ENCODE measurements at regions not wholly inside any gene's neighbourhood (a gene's known extent, or its start where the extent isn't known, plus 50 kb on each side); places are given as distances from the start of the nearest gene placed in this dataset.
"Not testable (repeated sequence)": the region's sequence is repeated elsewhere in the genome, so short reads cannot be mapped to it uniquely, and the experiment has no call there.

DNA sequence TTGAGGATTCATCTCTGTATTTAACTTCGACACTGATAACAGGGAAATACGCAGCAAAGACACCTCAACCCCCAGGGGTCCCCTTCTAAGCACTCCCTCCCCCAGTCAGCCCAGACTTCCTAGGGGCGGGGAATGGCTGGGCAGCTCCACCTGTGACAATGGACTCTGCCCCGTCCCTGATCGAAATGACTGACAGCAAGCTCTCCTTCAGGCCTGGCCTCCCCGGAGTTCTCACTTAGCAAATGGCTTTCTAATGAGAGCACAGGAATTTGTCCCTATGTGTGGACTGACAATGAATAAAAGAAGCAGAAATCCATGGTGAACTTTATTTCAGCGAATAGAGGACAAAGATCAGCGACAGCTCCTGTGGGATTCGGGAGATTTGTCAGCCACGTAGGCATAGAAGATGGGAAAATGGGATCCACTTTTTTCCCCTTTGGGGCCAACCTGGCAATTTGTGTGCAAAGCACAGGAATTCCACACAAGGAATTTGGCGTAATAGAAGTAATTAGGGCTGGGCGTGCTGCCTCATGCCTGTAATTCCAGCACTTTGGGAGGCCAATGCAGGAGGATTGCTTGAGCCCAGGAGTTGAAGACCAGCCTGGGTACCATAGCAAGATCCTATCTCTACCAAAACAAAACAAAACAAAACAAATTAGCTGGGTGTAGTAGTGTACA is 63.8 kb downstream of the TNFAIP2 start:
- DNase-seq, result no peak

DNA sequence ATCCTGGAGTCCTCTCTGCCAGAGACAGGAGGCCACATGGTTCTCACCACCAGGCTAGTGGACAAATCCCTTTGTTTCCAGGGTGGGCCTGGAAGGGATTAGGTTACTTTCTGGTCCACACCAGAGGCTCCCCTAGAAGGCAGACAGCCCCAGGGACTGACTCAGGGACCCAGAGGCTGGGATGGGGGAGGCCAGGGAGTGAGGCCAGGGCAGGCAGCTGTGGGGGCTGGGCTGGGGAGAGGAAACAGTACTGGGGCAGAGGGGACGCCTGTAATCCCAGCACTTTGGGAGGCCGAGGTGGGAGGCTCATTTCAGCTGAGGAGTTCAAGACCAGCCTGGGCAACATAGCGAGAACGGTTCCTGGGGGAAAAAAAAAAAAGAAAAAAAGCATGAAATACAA is 64.7 kb downstream of the TNFAIP2 start:
- DNase-seq, result no peak

DNA sequence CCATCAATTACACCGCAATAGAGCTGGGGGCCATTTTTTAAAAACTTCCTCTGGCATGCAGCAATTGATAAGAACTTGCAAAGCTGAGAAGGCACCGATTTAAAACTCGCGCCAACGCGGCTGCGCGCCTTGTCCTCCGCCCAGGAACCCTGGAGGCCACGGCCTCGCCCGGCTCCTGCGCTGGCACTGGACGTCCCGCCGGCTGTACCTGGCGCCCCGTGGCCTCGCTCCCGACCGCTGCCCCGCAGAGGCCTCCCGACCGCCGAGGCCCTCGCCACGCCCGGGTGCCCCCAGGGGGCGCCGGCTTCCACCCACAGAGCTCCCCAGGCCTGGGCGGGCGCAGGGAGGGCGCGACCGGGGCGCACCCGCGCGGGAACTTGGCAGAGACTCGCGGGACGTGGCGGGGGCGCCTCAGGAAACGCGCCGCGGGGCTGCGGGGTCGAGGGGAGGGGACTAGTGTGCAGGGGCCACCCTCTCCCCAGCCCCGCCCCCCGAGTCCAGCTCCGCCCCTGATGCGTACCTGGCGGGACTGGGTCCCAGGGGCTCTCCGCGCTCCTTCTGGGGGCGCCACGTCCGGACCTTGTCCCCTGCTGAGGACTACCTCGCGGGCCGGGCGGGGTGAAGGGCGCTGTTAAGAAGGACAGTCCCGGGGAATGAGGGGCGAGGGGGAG is 65.7 kb downstream of the TNFAIP2 start:
- no peak for DNase-seq

DNA sequence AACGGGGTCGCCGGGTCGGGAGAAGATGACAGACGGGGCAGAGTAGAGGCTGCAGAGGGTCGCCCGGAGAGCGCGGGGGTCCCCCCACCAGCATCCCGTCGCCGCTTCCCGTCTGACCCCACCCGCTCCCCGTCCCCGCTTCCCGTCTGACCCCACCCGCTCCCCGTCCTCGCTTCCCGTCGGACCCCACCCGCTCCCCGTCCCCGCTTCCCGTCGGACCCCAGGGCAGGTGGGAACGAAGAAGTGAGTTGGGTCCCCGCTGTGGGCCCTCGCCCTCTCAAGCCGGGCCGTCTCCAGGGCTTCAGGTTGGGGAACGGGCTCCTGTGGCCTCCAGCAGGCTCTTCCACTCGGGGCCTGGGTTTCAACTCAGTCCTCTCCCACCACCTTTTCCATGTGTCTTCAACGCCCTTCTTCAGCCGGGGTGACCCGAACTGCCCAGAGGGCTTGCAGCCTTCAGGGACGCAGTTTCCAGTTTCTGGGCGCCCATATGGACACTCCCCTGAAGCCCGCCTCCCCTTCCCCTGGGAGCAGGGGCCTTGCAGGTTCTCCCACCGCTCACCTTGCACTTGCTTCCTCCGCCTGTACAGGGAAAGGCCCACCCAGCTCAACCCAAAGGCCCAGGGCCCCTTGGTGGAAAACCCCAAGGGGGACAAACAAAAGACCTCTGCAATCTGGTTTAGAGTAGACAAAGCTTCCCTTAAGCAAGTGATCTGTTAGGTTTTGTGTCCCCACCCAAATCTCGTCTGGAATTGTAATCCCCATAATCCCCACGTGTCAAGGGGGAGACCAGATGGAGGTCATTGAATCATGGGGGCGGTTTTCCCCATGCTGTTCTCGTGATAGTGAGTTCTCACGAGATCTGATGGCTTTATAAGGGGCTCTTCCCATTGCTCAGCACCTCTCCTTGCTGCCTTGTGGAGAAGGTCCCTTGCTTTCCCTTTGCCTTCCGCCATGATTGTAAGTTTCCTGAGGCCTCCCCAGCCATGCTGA is 66.5 kb downstream of the TNFAIP2 start:
- DNase-seq, result no peak

DNA sequence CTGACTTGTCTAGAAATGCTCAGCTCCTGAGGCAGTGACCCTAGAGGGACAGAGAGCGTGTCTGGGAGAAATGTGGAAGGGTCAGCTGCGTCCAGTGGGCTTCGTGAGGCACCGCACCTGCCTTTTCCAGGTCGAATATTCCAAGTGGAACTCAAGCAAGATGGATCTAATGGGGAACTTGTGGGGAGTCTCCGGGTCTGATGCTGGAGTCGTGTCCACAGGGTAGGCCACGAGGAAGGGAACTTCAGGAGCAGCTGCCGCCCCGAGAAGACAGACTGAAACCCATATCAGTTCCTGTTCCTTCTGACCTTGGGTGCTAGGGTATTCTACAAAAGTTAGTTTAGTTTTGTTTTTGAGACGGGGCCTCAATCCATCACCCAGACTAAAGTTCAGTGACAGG is 67.5 kb downstream of the TNFAIP2 start:
- no peak for DNase-seq

DNA sequence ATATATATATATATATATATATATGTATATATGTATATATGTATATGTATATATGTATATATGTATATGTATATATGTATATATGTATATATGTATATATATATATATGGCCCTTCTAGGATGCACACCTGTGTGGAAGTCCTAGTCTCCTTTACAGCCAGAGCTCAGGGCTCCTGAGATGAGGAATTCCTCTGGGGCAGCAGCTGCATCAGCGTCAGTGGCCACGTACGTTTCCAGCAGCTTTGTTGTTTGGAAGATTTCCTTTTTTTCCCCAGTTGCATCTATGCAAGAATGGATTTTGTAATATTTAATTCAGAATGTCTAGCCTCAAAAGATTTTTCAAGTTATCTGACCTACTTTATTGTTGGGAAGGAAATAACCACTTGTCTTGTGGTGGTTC is 68.6 kb downstream of the TNFAIP2 start:
- no peak for DNase-seq

DNA sequence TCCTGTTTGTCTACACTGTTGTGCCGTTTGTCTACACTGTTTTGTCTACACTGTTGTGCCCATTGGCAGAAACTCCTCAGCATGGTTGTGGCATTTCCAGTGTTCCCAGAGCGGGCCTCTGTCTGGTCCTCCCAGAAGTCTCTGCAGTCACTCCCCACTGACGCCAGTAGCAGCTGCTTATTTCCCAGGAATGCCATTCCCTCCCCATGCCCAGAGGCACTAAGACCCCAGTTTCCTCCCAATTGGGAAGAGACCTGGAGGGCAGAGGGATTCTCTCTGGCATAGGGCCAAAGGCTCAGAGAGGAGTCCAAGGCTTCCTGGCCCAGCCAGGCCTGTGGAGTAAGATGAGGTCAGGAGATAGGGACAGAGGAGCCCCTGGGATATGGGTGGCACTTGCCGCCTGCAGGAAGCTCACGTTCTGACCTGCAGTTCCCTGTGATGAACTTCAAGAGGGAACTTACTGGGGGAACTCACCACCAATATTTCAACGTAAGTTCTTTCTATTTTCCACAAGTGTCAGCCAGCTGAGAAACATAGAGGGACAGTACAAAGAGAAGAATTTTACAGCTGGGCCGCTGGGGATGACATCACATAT is 69.1 kb downstream of the TNFAIP2 start:
- DNase-seq, result no peak

DNA sequence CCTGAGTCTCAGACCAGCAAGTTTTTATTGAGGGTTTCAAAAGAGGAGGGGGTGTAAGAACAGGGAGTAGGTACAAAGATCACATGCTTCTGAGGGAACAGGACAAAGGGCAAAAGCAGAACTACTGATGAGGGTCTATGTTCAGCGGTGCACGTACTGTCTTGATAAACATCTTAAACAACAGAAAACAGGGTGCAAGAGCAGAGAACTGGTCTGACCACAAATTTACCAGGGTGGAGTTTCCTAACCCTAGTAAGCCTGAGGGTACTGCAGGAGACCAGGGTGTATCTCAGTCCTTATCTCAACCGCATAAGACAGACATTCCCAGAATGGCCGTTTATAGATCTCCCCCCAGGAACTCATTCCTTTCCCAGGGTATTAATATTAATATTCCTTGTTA is 69.6 kb downstream of the TNFAIP2 start:
- not testable (repeated sequence) for DNase-seq

DNA sequence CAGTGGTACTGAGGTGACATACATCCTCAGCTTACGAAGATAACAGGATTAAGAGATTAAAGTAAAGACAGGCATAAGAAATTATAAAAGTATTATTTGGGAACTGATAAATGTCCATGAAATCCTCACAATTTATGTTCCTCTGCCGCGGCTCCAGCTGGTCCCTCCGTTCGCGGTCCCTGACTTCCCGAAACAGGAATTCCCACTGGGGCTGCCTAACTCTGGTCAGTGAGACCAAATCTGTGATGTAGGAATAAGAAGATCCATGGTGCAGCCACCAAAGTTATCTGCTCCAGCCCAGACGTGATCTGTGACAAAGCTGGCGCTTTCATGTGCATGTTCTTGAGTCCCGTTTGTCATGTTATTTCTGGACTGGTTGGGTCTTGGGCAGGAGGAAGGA is 70.2 kb downstream of the TNFAIP2 start:
- DNase-seq, result not testable (repeated sequence)

DNA sequence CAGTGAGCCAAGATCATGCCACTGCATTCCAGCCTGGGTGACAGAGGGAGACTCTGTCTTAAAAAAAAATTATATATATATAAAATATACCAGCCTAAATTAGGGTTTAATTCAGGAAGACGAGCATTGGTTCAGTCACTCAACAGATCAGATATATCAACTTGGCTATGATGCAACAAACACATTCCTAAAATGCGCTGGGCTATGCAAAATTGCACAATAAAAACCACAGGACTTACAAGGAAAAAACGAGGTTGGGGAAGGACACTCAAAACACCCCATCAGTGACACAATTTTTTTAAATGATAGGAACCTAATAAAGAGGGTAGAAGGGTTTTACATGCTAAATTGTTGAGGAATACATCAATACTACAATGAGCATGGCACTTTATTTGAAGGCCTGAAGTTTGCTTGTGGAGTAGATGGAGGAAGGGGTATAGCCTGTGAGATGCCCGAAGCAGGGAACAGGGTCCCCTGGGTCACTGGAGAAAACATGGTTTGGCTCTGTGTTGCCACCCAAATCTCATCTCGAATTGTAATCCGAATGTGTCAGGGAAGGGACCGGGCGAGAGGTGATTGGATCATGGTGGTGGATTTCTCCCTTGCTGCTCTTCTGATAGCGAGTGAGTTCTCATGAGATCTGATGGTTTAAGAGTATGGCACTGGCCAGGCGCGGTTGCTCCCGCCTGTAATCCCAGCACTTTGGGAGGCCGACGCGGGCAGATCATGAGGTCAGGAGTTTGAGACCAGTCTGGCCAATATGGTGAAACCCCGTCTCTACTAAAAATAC is 71.2 kb downstream of the TNFAIP2 start:
- no peak for DNase-seq

DNA sequence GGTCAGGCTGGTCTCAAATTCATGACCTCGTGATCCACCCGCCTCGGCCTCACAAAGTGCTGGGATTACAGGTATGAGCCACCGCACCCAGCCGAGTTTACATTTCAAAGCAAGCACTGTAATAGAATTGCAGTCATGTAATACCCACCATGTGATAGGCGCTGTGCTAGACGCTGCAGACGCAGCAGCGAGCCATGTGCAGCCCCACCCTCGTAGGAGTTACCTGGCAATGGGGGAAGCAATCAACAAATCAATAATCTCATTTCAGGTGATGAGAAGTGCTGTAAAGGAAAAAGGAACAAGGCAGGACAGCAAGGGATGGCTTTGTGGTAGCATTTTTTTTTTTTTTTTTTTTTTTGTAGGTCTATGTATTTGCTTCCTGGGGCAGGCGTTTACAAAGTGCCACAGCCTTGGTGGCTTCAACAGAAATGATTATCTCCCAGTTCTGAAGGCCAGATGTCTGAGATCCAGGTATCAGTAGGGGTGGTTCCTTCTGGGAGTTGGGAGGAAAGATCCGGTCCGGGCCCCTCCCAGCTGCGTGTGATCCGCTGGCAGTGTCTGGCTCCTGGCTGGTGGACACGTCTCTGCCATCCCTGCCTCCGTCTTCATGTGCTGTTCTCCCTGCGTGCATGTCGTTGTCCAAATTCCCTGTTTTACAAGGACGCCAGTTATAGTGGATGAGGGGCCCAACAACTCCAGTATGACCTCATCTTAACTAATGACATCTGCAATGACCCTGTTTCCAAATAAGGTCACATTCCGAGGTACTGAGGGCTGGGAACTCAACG is 72.8 kb downstream of the TNFAIP2 start:
- no peak for DNase-seq

DNA sequence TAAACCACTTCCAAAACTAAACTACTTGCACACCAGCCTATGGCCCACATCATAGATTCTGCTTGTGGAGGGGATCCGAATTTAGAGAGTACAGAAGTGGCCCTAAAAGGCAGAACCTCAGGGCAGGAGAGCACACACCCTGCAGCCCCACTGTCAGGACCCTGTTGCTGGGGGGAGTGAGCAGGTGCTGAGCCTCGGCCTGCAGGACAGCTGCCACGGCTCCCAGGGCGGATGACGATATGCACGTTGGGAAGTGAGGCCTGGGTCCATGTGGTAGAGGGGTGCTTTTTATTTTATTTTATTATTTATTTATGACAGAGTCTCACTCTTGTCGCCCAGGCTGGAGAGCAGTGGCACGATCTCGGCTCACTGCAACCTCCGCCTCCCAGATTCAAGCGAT is 73.5 kb downstream of the TNFAIP2 start:
- DNase-seq, result no peak

DNA sequence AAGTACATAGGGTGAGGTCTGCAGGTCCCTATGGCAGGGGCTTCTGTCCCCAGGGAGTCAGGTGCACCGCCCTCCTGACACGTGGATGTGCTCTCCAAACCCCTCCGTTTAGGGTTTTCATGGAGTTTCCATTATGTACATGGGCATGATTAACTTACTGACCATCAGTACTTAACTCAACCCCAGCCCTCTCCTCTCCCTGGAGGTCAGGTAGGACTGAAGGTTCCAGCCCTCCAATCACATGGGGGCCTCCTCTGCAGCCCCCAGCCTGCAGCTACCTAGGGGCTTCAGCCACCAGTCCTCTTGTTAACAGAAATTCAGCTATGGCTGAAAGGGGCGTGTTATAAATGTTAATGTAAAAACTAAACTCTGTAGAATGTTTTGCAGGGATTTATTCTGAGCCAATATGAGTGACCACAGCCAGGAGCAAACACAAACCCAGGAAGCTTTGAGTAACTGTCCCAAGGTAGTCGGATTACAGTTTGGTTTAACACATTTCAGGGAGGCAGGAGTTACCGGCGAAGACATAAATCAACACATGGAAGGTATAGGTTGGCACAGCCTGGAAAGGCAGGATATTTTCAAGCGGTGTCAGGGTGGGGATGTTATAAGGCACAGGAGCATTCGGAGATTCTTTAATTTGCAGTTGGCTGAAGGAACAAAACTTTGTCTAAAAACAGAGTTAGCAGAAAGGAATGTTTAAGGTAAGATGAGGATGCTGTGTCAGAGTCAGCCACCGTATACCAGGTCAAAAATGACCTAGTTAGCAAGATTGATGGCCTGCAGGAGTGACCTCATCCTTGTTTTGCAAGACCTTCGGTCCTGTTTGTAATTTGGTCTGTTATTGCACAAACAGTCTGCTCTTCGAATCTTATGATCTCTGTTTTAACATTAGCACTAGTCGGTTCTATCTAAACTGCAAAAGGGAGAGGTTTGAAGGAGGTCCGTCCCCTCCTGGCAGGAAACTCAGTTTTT is 75.2 kb downstream of the TNFAIP2 start:
- no peak for DNase-seq

DNA sequence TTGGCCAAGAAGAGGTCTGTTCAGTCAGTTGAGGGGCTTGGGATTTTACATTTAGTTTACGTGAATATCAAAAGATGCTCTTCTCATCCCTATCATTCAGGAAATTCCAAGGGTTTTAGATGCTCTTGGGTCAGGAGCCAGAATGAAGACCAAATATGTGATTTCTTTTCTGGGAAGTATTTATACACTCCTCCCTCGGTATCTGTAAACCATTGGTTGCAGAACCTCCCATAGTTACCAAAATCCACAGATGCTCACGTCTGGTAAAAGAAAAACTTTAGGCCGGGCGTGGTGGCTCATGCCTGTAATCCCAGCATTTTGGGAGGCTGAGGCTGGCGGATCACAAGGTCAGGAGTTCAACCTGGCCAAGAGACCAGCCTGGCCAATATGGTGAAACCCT is 75.9 kb downstream of the TNFAIP2 start:
- DNase-seq, result no peak

DNA sequence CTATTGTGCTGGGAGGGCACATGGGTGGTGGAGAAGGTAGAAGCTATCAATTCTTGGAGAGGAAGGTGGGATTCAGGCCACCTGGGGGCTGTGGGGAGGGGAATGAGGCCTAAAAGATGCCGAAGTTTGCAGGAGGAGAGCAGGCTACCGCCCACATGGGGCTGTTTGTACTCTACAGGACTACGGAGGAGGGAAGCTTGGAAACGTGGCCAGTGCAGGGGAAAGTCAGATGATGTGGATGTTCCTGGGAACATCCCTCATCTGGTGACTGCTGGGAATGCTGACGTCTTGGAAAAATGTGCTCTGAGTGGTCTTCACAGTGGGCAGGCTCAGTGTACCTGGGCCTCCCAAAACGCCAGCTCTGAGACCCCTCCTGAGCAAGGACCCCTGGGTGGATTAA is 78.5 kb downstream of the TNFAIP2 start:
- no peak for DNase-seq

DNA sequence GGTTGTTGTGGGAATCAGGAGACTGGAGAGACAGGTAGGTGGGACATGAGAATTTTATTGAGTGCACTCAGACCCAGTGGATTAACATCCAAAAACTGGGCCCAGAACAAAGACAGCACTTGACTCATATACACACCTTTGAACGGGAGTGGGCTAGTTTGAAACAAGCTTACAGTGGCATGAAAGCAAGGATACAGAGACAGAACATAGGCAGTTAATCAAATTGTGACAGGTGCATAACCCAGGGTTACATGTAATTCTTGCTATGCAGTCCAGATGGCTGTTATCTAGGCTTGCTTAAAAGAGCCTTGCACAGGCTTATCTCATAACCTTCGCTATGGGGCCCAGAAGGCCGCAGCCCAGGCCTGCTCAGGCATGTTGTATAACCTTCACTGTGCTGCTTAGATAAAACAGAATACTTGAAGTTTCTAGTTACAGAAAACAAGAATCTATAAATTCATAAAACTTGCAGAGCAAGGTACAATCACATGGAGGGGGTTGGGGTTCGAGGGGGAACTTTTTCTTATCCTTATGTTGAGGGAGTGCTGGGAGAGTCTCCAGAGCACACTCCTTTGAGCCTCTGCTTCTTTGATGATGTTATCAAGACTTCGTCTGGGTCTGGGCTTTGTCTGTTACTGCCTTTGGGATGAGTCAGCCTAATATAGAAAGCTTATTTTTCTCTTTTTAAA is 81.7 kb downstream of the TNFAIP2 start:
- DNase-seq, result no peak

DNA sequence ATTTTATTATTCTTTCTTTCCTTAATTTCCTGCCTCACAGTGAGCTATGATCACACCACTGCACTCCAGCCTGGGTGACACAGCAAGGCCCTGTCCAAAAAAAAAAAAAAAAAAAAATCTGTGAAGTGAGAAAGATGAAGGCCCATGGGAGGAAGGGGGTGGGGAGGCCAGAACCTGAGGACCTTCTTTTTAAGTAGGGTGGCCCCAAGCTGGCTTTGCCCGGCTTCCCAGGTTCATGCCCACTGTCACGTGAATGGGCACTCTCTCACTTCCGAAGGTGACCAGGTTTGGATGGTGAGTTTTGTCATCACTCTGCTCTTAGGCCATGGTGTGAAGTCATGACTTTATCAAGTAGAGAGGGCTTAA is 82.3 kb downstream of the TNFAIP2 start:
- no peak for DNase-seq

DNA sequence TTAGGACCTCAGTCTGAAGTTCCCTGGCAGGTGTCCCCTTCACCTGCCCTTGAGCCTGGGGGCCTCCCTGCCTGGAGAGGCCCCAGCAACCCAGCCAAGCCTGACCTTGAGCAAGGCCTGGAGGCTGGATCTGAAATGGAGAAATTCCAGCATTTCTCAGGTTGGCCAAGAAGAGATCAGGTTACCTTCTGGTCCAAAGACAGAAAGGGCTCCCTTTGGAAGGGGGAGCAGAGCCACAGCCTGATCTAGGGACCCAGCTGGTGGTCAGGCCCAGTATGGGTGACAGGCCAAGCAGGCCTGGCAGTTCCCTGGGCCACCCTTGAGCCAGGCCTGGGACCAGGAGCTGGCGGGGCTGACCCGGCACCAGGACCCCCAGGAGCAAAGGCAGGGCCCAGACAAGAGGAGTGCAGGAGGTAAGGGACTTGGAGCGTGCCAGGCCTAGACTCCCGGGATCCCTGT is 82.8 kb downstream of the TNFAIP2 start:
- DNase-seq, result no peak

DNA sequence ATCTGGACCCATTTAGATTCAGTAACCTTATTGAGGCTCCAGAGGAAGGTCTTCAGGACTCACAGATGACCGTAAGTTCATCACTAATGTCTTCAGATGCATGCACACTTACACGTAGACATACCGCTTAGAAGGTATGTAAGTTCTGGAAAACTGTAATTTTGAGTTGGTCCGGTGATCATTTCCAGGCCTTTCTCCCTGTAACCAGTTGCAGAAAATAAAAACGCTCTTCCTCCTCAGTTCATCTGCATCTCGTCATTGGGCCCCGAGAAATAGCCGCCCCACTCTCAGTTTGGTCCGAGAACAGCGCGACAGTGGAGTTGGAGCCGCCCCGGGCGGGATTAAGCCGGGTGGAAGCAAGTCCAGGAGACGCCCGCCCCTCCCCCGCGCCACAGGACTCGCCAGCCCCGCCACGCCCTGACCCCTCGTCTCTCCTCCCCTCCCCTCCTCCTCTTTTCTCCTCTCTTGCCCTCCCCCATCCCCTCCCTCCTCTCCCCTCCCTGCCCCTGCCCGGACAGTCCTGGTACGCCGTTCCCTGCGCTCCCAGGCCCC is 83.7 kb downstream of the TNFAIP2 start:
- DNase-seq, result no peak
